Mesendoderm (in vitro differentiated cells): ENCODE measurements at regions not wholly inside any gene's neighbourhood (a gene's known extent, or its start where the extent isn't known, plus 50 kb on each side); places are given as distances from the start of the nearest gene placed in this dataset.

Experiments used
- DNase-seq: peaks from one replicate; pipeline ENCODE4 v3.0.0; 2013
- H2AK5ac ChIP-seq: 2 replicates; pipeline ENCODE4 v1.6.1; 2013; ENCODE audit warnings: low read length, inconsistent platforms
- H2BK120ac ChIP-seq: 2 replicates; pipeline ENCODE4 v1.6.1; 2013; ENCODE audit warnings: low read depth, mild to moderate bottlenecking, low read length, moderate library complexity, mixed read lengths
- H2BK15ac ChIP-seq: replicated peaks from 2 replicates; pipeline ENCODE4 v1.6.1; 2013; ENCODE audit warnings: low read depth, mild to moderate bottlenecking, moderate library complexity
- H2BK5ac ChIP-seq: 2 replicates; pipeline ENCODE4 v1.6.1; 2013; ENCODE audit warnings: low read length, inconsistent platforms
- H3K18ac ChIP-seq: 2 replicates; pipeline ENCODE4 v1.6.1; 2013; ENCODE audit warnings: mild to moderate bottlenecking, low read length, mixed read lengths
- H3K23ac ChIP-seq: one replicate; pipeline ENCODE4 v1.6.1; 2013; ENCODE audit warnings: low read length
- H3K27ac ChIP-seq: 2 replicates; pipeline ENCODE4 v1.5.1; 2013; ENCODE audit warnings: low read depth, mild to moderate bottlenecking, inconsistent platforms, low read length, moderate library complexity
- H3K27me3 ChIP-seq: 2 replicates; pipeline ENCODE4 v1.6.1; 2013; ENCODE audit warnings: low read length, control low read depth, mild to moderate bottlenecking, inconsistent platforms; ENCODE audit not compliant: insufficient read depth, poor library complexity
- H3K36me3 ChIP-seq: 2 replicates; pipeline ENCODE4 v1.6.1; 2013; ENCODE audit warnings: low read length, inconsistent platforms; ENCODE audit not compliant: control insufficient read depth, insufficient read depth
- H3K4ac ChIP-seq: one replicate; pipeline ENCODE4 v1.6.1; 2013; ENCODE audit warnings: low read depth, mild to moderate bottlenecking, low read length, moderate library complexity
- H3K4me1 ChIP-seq: 2 replicates; pipeline ENCODE4 v1.6.1; 2013; ENCODE audit warnings: low read depth, low read length, inconsistent platforms; ENCODE audit not compliant: control insufficient read depth
- H3K4me2 ChIP-seq: 2 replicates; pipeline ENCODE4 v1.6.1; 2013; ENCODE audit warnings: low read length
- H3K4me3 ChIP-seq: 2 replicates; pipeline ENCODE4 v1.5.1; 2013; ENCODE audit warnings: mild to moderate bottlenecking, low read length
- H3K56ac ChIP-seq: one replicate; pipeline ENCODE4 v1.6.1; 2013; ENCODE audit warnings: low read length
- H3K79me1 ChIP-seq: 2 replicates; pipeline ENCODE4 v1.6.1; 2013; ENCODE audit warnings: low read length, inconsistent platforms
- H3K79me2 ChIP-seq: 2 replicates; pipeline ENCODE4 v1.6.1; 2013; ENCODE audit warnings: mild to moderate bottlenecking, low read length; ENCODE audit not compliant: control insufficient read depth, insufficient read depth
- H3K9ac ChIP-seq: 2 replicates; pipeline ENCODE4 v1.6.1; 2013; ENCODE audit warnings: low read length, inconsistent platforms
- H4K5ac ChIP-seq: one replicate; pipeline ENCODE4 v1.6.1; 2013; ENCODE audit warnings: low read length
- H4K8ac ChIP-seq: one replicate; pipeline ENCODE4 v1.6.1; 2013; ENCODE audit warnings: low read depth, mild to moderate bottlenecking, control low read depth, low read length, moderate library complexity
- WGBS: extraction: QIAGEN DNeasy Blood & Tissue Kit; methylation state at CpG from one replicate; pipeline ENCODE4 v1.1.7; 2013; ENCODE audit warnings: low lambda C conversion rate, missing lambda C conversion rate; ENCODE audit not compliant: insufficient coverage; ENCODE audit errors: extremely low coverage; 5-methylcytosine and 5-hydroxymethylcytosine counted together

DNA sequence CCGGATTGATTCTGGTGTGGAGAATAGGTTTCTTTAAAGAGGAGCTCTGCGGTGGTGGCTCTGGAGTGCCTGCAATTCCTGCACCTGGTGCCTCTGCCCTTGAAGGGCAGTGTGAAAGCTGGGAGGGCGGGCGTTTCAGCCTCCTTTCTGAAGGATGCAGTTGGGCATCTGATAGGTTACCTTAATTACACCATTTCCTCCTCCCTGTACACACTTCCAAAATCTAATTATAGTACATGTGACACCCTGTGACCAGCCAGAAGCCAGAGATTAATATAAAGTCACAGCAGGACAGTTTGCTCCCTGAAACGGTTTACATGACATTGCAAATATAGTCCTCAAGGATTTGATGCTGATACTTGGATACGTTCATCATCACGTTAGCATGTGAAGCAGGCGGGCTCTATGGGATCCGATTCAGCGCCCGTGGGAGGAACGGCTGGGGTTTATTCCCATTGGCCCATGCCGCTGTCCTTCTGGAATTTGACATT, 548.2 kb downstream of the QKI start:
- Histone ChIP-seq H3K4me3 (no peak overlapping the region), H3K79me2 (no peaks in the 10 kb centered on the region), H3K4me2 (no peak overlapping the region), H3K56ac (no peak overlapping the region), H3K4me1 (no peaks in the 10 kb centered on the region), H2BK120ac (no peak overlapping the region), H2BK5ac (no peak overlapping the region), H3K79me1 (no peaks in the 10 kb centered on the region), H4K5ac (no peak overlapping the region), H3K18ac (no peak overlapping the region), H3K23ac (no peak overlapping the region), H3K36me3 (no peaks in the 10 kb centered on the region), H2AK5ac (no peak overlapping the region), H3K4ac (no peak overlapping the region), H2BK15ac (no peak overlapping the region), H3K27me3 (no peaks in the 10 kb centered on the region), H3K9ac (no peak overlapping the region), H4K8ac (no peak overlapping the region), H3K27ac (no peak overlapping the region)
- DNase-seq, result no peak
- no CpG with 5 or more reads among the region's 13 CpGs for WGBS

- H3K4me2 ChIP-seq, result no peak overlapping the region
- WGBS, result no CpG with 5 or more reads among the region's 10 CpGs
These were observed 545.6 kb downstream of the QKI start for GRCh38 chr6:163960128-163960527.

DNA sequence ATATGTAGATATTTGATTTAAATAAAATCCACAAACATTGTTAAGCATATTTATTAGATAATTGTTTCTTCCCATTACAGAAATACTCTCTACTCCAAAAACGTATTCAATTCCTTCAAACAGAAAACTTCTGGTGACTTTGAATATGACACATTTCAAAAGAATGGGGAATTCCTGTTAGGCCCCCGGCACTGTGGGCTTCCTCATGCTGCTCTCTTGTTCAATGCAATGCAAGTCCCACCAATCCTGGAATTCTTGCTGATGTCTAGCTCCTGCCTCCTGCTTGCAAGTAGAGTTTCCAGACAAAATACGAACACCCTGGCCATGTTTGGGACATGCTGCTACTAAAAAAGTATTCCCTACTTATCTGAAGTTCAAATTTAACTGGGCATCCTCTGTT, 544.1 kb downstream of the QKI start:
- Histone ChIP-seq H2BK5ac (no peak overlapping the region), H3K27me3 (no peaks in the 10 kb centered on the region), H2AK5ac (no peak overlapping the region), H3K56ac (no peak overlapping the region), H3K4me2 (no peak overlapping the region), H3K79me2 (no peaks in the 10 kb centered on the region), H2BK120ac (no peak overlapping the region), H3K4me1 (no peaks in the 10 kb centered on the region), H3K18ac (no peak overlapping the region), H4K8ac (no peak overlapping the region), H3K4me3 (no peak overlapping the region), H3K9ac (no peak overlapping the region), H3K27ac (no peak overlapping the region), H3K23ac (no peak overlapping the region), H2BK15ac (peak overlapping the region; percentile 1), H3K79me1 (no peaks in the 10 kb centered on the region), H3K4ac (no peak overlapping the region), H4K5ac (no peak overlapping the region), H3K36me3 (no peaks in the 10 kb centered on the region)
- DNase-seq, result peak; percentile 90
- WGBS, result no CpG with 5 or more reads among the region's 3 CpGs

More at GRCh38 chr6:163960128-163960527, 545.6 kb downstream of the QKI start:
- no peak overlapping the region for H3K23ac ChIP-seq
- no peak overlapping the region for H4K5ac ChIP-seq
- no peaks in the 10 kb centered on the region for H3K4me1 ChIP-seq
- H2BK120ac ChIP-seq, result no peak overlapping the region
- H3K79me1 ChIP-seq, result no peaks in the 10 kb centered on the region
- no peaks in the 10 kb centered on the region for H3K27me3 ChIP-seq
- H2BK5ac ChIP-seq, result no peak overlapping the region
- H4K8ac ChIP-seq, result no peak overlapping the region
- H3K4ac ChIP-seq, result no peak overlapping the region
- H3K9ac ChIP-seq, result no peak overlapping the region
- no peak overlapping the region for H3K56ac ChIP-seq
- DNase-seq, result no peak
- no peaks in the 10 kb centered on the region for H3K36me3 ChIP-seq
- no peak overlapping the region for H3K4me3 ChIP-seq
- no peak overlapping the region for H2BK15ac ChIP-seq
- no peaks in the 10 kb centered on the region for H3K79me2 ChIP-seq
- peak overlapping the region; percentile 33 for H3K18ac ChIP-seq
- no peak overlapping the region for H2AK5ac ChIP-seq
- no peak overlapping the region for H3K27ac ChIP-seq

- WGBS, result no CpG with 5 or more reads among the region's 12 CpGs
- H3K9ac ChIP-seq, result no peak overlapping the region
- DNase-seq, result peak; percentile 92
These were observed 542.3 kb downstream of the QKI start for GRCh38 chr6:163956571-163957407.

DNA sequence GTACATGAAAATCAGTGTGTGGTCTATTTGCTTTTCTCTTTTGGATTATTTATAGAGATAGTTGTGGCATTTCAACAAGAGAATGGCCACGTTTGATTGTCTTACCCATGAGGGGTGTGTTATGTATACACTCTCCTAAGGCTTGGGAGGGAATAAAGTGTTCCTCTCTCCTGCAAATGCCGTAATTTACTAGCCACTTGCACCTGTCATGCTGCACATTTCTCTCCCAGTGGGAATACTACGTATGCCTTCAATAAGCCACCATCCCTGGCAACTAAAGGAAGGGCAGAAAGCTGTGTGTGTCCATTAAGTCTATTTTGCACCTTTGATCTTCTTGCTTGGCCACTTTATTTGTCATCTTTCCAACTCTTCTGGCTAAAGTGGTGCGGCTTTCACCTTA, 541.2 kb downstream of the QKI start:
- DNase-seq, result no peak
- Histone ChIP-seq H3K79me2 (no peaks in the 10 kb centered on the region), H3K4me3 (no peak overlapping the region), H3K27ac (no peak overlapping the region), H3K4me1 (no peaks in the 10 kb centered on the region), H3K27me3 (no peaks in the 10 kb centered on the region), H3K56ac (no peak overlapping the region), H3K4me2 (no peak overlapping the region), H3K4ac (no peak overlapping the region), H2BK120ac (no peak overlapping the region), H3K36me3 (no peaks in the 10 kb centered on the region), H3K18ac (no peak overlapping the region), H3K79me1 (no peaks in the 10 kb centered on the region), H4K5ac (no peak overlapping the region), H2AK5ac (no peak overlapping the region), H2BK15ac (no peak overlapping the region), H2BK5ac (no peak overlapping the region), H4K8ac (no peak overlapping the region), H3K23ac (no peak overlapping the region), H3K9ac (no peak overlapping the region)
- no CpG with 5 or more reads among the region's 4 CpGs for WGBS

More at GRCh38 chr6:163956571-163957407, 542.3 kb downstream of the QKI start:
- Histone ChIP-seq H3K79me2 (no peaks in the 10 kb centered on the region), H3K79me1 (no peaks in the 10 kb centered on the region), H3K36me3 (no peaks in the 10 kb centered on the region), H4K8ac (no peak overlapping the region), H3K4me1 (no peaks in the 10 kb centered on the region), H2BK15ac (no peak overlapping the region), H2AK5ac (no peak overlapping the region), H3K56ac (no peak overlapping the region), H4K5ac (no peak overlapping the region), H3K4me3 (no peak overlapping the region), H3K27me3 (no peaks in the 10 kb centered on the region), H3K18ac (no peak overlapping the region), H3K23ac (no peak overlapping the region), H2BK120ac (no peak overlapping the region), H2BK5ac (no peak overlapping the region), H3K4me2 (no peak overlapping the region), H3K27ac (no peak overlapping the region), H3K4ac (no peak overlapping the region)
